ENCODE measurements at regions not wholly inside any gene's neighbourhood (a gene's known extent, or its start where the extent isn't known, plus 50 kb on each side); places are given as distances from the start of the nearest gene placed in this dataset.

GRCh38 chr1:181398544-181398943, 84.8 kb upstream of the CACNA1E start:
- TF ChIP-seq EP300 (IDR thresholded peaks at IDR 0.05; ENCODE audit: low read depth), result no peak
- no peak for TF ChIP-seq CTCF (IDR thresholded peaks at IDR 0.05)
